HG03139 (cell line): ENCODE measurements at regions not wholly inside any gene's neighbourhood (a gene's known extent, or its start where the extent isn't known, plus 50 kb on each side); places are given as distances from the start of the nearest gene placed in this dataset.

Experiments
- ATAC-seq: cut with Tn5 transposase; IDR thresholded peaks from one replicate; pipeline ENCODE4 v1.9.1; 2021; ENCODE audit not compliant: unreplicated experiment

GRCh38 chr6:90406142-90406794, 109.6 kb upstream of the BACH2 start:
- ATAC-seq, result no peak

GRCh38 chr6:90403489-90404381, 107.1 kb upstream of the BACH2 start:
- ATAC-seq, result no peak

GRCh38 chr6:90402831-90403192, 106.2 kb upstream of the BACH2 start:
- no peak for ATAC-seq

- ATAC-seq, result no peak
These were observed 105.5 kb upstream of the BACH2 start for GRCh38 chr6:90401933-90402830.

- ATAC-seq, result no peak
These were observed 103.3 kb upstream of the BACH2 start for GRCh38 chr6:90399970-90400369.

GRCh38 chr6:90397929-90398674, 101.5 kb upstream of the BACH2 start:
- ATAC-seq, result no peak

GRCh38 chr6:90397047-90397446, 100.4 kb upstream of the BACH2 start:
- no peak for ATAC-seq

- ATAC-seq, result no peak
These were observed 96.7 kb upstream of the BACH2 start for GRCh38 chr6:90393232-90393884.

GRCh38 chr6:90390379-90390778, 93.7 kb upstream of the BACH2 start:
- ATAC-seq, result no peak

- no peak for ATAC-seq
These were observed 91.8 kb upstream of the BACH2 start for GRCh38 chr6:90388395-90388794.

GRCh38 chr6:90387826-90388225, 91.2 kb upstream of the BACH2 start:
- ATAC-seq, result no peak

GRCh38 chr6:90387383-90387775, 90.7 kb upstream of the BACH2 start:
- no peak for ATAC-seq

- ATAC-seq, result no peak
These were observed 90.0 kb upstream of the BACH2 start for GRCh38 chr6:90386399-90387382.

GRCh38 chr6:90385759-90386313, 89.2 kb upstream of the BACH2 start:
- no peak for ATAC-seq

GRCh38 chr6:90384720-90385119, 88.1 kb upstream of the BACH2 start:
- ATAC-seq, result no peak

GRCh38 chr6:90383196-90383822, 86.7 kb upstream of the BACH2 start:
- peak; percentile 56 for ATAC-seq

- no peak for ATAC-seq
These were observed 86.1 kb upstream of the BACH2 start for GRCh38 chr6:90382760-90383159.

GRCh38 chr6:90375681-90376439, 79.2 kb upstream of the BACH2 start:
- ATAC-seq, result no peak
